HG02870 (cell line): ENCODE measurements at regions not wholly inside any gene's neighbourhood (a gene's known extent, or its start where the extent isn't known, plus 50 kb on each side); places are given as distances from the start of the nearest gene placed in this dataset.

ENCODE experiments used
- ATAC-seq: cut with Tn5 transposase; IDR thresholded peaks from one replicate; pipeline ENCODE4 v1.9.1; 2021; ENCODE audit warnings: mild to moderate bottlenecking, moderate library complexity; ENCODE audit not compliant: unreplicated experiment

DNA sequence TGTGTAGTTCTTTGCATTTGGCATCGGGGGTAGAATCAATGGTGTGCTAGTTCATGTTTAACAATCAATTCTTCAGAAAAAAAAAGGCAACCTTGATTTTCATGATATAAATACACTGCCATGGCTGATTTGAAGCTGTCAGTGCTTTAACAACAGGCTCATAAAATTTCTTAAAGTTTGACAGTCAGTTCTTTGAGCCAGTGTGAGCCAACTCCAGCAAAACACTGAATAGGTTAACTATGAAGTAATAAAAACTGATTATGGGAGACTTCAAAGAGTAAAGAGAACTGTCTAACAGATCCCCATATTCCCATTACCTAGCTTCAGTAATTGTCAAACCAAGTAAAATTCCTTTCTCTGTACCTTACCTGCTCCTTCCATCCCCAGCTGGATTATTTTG, 241.7 kb upstream of the SUCLG2 start:
- ATAC-seq = no peak

DNA sequence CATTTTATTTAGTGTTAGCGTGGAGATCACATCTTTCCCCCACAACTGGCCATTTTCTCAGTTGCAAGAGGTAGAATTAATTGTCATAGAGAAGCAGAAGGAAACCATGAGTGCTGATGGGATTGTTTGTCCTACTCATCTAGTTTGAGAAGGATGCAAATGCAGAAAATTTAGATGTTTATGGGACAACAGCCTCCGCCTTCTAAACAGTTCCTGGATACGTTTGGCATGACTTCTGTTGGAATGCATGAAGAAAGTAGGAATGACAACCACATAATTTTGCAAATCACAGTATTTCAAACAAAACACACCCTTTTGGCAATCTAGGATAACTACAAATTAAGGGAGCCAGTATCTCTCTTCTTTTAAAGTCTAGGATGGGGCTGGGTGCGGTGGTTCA, 240.1 kb upstream of the SUCLG2 start:
- ATAC-seq = no peak

DNA sequence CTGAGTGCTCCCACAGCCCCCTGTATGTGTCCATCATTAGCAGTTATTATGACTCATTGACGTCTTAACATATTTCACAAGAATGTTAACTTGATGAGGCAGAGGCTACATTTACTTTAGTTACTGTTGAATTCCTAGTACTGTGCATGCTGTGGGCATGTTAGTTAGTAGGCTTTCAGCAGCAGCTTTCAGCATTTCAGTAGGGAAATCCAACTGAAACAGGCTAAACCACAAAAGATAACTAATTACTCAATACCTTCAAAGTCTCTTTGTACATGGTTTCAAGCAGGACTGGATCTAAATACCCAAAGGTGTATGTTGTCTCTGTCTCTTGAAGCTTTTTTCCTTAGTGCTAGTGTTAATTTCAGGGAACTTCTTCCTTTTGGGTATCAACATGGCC, 229.9 kb upstream of the SUCLG2 start:
- ATAC-seq = no peak

DNA sequence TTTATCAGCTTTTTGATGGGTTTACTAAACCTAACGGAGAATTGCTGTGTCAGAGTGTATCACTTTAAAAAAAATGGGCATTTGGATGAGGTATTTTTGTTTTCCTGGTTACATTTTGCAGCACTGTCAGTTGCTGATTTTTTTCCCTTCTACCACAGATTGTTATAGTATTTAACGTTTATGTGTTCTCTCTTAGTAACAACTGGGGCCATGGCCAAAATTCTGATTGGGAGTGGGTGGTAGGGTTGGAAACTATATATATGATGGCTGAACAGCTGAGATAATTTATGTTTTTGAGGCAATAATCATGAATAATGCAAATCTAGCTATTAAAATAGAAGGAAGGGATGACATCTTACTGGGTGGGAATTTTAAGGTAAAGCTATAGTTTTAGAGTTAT, 229.4 kb upstream of the SUCLG2 start:
- no peak for ATAC-seq

DNA sequence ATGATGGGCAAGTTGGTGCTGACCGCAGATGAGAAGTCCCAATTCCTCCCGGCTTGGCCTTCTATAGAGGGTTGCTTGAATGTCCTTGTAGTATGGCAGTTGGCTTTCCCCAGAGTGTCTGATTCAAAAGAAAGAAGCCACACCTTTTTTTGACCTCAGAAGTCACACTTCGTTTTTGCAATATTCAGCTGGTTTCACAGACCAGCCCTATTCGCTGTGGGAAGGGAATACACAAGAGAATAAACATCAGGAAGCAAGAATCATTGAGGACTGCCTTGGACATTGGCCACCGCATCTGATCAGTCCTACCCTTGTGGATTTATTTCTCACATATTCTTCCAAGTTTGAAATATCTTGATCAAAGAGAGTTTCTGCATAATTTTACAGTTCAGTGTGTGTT, 228.6 kb upstream of the SUCLG2 start:
- no peak for ATAC-seq

DNA sequence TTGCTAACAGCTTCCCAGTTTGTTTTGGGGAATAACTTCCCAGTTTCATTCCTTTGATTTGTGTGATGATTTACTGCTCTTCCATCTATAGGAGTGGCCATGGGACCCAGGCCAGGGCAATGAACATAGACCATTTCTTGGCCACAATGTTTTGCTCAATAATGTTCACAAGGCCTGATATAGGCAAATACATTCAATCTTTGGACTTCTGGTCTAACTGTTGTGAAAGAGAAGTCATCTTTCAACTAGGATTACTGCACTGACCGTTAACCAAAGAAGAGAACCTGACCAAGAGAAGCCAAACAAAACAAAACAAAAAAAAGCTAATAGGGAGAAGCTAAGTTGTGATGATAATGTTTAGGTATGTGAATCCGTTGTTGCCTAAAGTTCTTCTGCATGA, 221.8 kb upstream of the SUCLG2 start:
- no peak for ATAC-seq

DNA sequence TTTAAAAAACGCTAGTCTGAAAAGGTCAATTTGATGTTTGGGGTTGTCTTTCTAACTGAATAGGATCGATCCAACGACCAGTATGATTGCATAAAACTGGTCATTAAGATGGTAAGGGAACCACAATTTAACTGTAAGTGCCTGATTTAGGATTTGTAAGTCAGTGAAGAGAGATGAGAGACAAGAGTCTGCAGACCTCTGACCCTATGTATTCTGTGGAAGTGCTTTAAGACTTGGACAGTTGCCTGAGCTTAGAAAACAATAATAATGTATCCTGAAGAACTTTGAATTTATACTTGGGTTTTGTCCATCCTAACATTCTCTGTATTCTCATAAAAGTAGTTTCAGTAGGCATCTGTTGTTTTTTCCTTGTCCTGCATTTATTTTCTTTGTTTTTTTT, 221.4 kb upstream of the SUCLG2 start:
- ATAC-seq = no peak

DNA sequence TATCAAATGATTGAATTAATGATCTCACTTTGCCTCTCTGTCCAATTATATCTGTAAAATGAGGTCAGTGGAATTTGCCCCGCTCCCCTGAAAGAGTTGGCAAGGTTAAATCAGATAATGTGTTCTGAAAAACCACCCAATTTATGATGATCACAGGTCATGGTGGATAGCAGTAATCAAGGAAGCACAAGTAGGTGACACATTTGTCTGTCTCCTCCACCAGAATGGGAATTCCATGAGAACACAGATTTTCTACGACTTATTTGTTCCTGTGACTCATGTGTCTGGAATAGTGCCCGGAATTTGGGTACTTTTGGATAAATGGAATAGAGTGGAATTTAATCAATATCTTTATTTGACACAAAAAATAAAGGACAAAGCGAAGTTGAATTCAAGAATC, 220.9 kb upstream of the SUCLG2 start:
- ATAC-seq = no peak

DNA sequence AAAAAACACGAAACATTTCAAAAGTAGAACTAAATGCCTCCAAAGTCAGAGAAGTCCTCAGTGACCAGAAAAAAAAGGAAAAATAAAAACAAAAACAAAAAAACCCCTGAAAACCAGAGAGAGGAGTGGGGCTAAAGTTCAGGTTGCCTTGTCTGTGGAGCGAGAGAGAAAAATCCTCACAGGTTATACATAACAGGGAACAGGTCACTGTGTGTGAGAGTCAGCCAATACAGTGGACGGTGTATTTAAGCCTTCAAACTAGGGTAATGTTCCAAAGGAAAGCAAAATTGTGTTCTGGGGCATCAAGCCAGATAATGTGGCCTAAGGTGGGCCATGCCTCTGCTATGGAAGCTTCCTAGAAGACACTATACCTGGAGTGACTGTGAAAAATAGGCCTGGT, 216.1 kb upstream of the SUCLG2 start:
- no peak for ATAC-seq

DNA sequence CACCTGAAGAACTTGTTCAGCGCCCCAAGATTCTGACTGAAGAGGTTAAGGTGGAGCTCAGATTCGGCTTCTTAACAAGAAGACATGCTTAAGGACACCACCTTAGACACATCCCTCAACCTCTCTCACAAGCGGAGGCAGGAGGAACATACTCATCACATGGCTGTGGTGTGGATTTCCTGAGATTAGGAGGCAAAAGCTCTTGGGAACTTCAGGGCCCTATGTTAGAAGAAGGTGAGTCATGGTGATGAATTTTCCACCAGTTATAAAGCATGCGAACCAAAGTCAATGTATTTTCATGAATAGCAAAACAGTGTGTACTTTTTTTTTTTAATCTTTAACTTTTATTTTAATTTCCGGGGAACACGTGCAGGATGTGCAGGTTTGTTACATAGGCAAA, 212.2 kb upstream of the SUCLG2 start:
- ATAC-seq = no peak

DNA sequence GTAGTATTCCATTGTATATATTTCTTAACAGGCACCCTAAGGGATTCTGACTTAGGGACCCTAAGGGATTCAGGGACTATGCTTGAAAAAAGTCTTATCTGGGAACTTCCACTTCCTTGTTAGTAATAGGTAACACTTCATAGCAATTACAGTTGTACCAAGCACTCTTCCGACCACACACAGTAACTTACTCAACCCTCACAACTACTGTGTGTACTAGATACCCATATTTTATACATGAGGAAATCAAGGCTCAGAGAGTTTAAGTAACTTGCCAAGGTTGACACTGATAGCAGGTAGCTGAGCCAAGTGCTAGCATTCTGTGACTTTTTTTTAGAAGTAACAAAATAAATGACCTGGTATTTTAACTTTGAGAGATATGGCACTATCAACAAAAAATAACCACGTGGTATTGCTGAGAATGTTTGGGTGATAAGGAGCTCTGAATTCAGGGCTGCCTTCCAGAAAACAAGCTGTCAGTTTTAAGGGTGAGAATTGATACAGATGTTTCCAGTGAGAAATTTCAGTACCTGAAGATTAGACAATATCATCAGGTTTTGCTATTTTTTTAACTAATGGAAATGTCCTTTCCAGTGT, 210.3 kb upstream of the SUCLG2 start:
- no peak for ATAC-seq

DNA sequence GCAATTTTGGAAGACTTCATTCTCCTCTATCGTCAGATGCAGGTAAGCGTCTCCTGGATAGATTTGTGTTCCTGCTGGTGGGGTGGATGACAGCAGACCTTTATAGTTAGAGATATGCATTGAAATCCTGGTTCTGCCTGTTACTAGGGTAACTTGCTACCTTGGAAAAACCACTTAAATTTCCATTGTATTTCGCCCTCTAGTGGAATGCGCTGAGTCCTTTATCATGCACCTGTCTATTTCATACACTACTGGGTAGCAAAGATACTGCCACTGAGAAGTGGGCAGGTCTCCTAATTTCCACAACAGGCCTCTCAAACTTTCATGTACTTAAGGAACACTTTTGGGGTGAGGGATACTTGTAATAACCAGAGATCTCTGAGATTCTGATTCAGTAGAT, 209.5 kb upstream of the SUCLG2 start:
- ATAC-seq = no peak

DNA sequence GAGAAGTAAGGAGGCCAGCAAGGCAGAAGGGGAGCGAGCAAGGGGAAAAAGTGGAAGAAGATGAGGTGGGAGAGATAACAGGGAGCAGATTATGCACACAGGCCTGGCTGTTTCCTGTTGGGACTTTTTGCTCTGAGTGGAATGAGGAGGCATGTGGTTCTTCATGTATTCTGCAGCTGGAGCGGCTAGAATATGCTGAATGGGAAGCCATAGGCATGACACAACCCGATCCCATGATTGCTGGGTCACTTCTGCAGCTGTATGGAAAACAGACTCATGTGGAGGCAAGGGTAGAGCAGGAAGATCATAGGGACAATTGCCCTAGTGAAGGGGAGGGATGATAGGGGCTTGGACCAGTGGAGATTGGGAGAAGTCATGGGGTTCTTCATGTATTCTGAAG, 206.0 kb upstream of the SUCLG2 start:
- no peak for ATAC-seq

DNA sequence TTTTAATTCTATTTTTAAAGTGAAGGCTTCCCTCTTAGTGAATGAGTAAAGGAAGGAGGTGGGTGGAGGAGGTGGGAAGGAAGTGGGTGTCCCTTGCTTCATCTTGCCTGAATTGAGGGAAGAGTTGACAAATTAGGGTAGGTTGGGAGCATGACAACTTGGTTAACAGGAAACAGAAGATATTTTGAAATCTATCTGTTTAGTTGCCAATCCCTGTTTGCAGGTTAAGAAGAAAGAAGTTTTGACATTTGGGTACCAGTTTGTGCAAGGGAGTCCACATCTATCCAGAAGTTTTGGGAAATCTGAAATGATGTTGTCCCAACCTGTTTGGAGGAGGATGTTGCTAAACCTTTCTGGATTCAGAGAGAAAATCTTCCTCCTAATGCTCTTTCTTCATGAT, 204.1 kb upstream of the SUCLG2 start:
- no peak for ATAC-seq

DNA sequence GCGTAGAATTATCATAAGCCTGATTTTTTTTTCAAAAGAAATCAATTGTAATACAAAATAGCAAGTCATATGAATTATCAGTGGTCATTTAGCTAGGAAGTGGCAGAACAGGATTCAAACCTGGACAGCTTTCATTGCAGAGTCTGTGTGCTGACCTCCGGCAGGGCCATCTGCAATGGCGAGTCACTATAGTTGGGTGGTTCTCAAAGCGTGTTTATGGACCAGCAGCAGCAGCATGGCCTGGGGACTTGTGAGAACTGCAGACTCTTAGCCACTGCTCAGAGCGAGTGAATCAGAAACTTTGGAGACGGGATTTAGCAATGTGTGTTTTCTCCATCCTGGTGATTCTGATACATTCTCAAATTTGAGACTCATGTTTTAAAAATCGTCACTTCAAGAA, 202.3 kb upstream of the SUCLG2 start:
- no peak for ATAC-seq

DNA sequence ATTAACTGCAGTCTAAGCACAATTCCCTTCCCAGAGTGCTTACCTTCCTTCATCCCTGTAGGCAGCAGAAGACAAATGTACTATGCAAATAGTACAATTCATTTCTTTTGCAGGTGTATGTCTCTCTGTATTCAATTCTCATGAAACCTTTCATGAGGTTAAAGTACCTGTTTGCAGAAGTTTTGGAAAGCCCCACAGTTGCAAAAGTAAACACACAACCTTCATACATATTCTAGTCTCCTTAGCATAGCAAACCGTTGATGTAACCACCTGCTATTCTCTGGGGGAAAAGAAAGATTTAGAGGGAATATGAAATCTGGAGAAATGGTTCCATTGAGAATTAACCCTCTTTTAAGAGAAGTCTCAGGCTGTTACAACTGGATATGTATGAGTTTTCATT, 200.3 kb upstream of the SUCLG2 start:
- no peak for ATAC-seq

DNA sequence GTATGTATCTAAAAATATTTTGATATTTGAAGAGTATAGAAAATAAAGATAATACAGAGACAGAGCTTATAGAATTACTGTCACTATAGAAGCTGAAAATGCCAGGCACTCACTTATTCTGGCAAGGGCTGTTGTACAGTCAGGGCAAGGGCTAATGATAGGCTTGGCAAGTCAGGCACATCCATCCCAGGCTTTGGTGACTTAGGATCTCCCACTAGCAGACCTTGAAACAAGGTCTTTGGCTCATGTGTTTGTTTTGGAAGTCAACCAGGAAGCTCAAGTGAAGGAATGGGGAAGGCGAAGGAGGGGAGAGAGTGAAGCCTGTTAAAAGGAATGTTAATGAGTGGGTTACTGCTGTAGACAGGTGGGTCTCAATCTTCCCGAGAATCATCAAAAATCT, 199.1 kb upstream of the SUCLG2 start:
- no peak for ATAC-seq

DNA sequence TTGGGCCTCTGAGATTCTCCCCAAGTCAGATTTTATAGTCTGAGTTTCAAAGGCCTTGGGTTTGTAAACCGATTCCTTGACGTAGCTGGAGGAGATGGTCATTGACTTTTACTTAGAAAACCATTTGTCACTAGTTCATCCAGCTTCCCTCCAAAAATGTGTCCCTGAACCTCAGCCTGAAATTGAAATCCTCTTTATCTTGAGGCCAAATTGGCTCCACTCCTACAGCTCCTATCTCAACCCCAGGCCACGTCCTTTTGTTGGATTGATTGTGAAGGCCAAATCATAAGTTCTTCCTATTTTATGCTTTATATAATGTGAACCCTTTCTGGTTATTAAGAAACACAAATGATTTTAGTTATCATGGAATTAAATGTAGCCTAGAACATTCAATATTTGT, 193.9 kb upstream of the SUCLG2 start:
- ATAC-seq = no peak

DNA sequence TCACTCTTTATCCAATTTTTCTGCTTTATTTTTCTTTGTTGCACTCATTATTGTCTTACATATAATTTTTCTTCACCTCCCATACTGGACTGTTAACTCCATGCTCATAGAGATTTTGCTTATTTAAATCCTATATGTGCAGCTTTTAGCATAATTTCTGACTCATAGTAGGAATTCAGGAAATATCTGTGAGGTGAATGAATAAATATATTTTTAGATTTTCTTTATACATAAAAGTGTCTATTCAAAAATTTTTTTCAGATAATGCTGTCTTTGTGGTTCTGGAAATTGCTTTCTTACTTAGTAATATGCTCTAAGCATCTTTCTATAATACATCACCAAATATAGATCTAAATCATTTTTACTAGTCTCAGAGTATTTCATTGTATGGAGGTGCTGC, 191.8 kb upstream of the SUCLG2 start:
- ATAC-seq = no peak

DNA sequence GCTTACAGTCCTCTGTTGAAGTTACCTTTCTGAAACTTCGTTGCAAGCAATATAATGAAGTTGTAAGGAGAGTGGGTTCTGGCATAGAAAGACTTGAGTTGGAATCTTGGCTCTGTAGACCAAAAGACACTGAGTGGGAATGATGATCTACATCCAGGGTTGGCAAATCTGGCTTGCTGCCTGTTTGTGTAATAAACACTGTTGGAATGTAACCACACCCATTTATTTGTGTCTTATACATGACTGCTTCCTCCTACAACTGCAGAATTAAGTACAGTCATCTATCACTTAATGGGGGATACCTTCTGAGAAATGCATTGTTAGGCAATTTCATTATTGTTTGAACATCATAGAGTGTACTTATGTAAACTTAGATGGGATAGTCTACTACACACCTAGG, 178.4 kb upstream of the SUCLG2 start:
- ATAC-seq = no peak

DNA sequence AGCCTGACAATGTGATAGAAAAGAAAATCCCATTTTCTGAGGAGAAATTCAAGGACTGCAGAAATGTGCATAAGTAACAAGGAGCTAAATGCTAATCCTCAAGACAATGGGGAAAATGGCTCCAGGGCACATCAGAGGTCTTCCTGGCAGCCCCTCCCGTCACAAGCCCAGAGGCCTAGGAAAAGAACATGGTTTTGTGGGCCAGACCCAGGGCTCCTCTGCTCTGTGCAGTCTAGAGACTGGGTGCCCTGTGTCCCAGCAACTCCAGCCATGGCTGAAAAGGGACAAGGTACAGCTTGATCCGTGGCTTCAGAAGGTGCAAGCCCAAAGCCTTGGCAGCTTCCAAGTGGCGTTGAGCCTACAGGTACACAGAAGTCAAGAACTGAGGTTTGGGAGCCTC, 176.8 kb upstream of the SUCLG2 start:
- no peak for ATAC-seq

DNA sequence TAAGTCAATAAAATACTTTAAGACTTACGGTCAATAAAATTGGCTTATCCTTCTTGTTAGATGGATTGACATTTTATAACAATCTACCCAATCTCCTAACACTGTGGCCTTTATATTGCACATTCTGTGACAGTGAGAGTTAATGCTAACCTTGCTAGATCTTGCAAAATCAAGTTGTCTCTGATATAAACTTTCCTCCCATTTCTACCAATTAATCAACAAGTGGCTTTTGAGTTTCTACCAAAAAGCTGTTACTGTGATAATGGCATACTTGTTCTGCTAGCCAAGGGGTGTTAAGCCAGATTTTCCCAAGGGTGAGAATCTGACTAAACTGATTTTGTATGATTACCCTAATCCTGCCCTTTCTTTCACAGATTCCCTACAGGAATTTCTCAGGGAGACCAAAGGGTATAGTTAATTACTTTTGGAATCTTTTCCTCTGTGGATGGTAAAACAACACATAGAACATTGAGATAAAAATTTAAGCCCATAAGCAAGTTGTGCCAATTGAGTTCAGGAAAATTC, 174.1 kb upstream of the SUCLG2 start:
- ATAC-seq = no peak

DNA sequence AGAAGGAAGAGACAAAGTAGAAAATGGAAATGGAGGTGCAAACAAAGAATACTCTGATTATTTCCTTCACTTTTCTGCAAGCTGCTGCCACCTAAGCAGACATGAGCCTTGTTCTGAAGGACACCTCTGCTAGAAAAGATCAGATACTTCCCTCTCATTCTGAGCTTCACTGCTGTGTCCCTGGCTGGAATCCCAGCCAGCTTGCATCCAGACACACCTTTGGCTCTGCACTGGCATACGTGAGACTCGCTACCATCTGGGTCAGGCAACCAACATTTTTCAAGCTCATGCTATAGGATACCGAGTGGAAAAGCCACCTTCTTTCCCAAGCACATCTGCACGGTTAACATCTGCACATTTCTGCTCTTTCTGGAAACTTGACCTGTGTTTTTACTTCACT, 166.7 kb upstream of the SUCLG2 start:
- no peak for ATAC-seq

DNA sequence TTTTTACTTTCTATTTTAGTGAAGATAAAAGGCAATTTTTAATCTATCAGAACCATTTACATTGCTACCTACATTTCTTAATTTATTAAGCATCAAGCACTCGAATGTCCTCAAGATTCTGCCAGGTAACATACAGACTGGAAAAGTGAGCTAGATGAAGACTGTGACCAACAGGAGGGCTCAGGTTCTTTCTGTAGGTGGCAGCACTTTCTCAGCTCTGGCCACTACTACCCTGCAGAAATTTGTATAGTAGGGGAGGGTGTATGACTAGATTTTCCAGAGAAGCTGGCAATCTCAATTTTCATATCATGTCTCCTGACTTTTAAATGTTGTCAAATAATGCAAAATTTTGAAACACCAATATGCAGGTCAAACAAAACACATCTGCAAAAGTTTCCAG, 165.0 kb upstream of the SUCLG2 start:
- ATAC-seq = no peak
